HG02840 (cell line): ENCODE measurements at regions not wholly inside any gene's neighbourhood (a gene's known extent, or its start where the extent isn't known, plus 50 kb on each side); places are given as distances from the start of the nearest gene placed in this dataset.

Experiments
- ATAC-seq: cut with Tn5 transposase; IDR thresholded peaks from one replicate; pipeline ENCODE4 v1.9.1; 2021; ENCODE audit warnings: mild to moderate bottlenecking, moderate library complexity, moderate number of reproducible peaks; ENCODE audit not compliant: unreplicated experiment, low FRiP score

DNA sequence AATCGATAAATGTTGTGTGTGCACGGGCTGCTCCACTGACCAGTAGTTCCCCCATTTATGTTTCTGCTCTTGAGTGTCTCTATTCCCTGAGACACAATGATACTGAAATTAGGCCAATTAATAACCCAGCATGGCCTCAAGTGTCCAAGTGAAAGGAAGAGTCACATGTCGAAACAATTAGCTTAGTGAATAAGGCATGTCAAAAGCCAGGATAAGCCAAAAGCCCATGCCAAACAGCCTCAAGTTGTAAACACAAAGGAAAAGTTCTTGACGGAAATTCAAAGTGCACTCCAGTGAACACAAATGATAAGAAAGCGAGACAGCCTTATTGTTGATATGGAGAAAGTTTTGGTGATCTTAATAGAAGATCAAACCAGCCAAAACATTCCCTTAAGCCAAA is 167.1 kb upstream of the C1QTNF7 start:
- ATAC-seq: no peak

DNA sequence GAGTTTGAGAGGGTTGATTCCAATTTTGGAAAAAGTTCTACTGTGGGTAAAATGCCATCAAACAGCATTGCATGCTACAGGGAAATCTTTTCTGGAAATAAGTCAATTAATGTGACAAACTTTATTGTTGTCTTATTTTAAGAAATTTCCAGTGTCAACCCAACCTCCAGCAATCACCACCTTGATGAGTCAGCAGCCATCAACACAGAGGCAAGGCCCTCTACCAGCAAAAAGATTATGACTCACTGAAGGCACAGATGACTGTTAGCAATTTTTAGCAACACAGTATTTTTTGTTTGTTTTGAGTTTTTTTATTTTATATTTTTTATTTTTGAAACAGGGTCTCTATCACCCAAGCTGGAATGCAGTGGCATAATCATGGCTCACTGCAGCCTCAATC is 165.4 kb upstream of the C1QTNF7 start:
- no peak for ATAC-seq

DNA sequence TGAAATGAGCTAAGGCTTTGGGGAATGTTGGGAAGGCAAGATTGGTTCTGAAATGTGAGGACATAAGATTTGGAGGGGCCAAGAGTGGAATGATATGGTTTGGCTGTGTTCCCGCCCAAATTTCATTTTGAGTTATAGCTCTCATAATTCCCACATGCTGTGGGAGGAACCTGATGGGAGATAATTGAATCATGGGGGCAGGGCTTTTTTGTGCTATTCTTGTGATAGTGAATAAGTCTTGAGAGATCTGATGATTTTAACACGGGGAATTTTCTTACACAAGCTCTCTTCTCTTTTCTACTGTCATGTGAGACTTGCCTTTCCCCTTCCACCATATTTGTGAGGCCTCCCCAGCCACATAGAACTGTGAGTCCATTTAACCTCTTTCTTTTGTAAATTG is 157.6 kb upstream of the C1QTNF7 start:
- ATAC-seq: no peak

DNA sequence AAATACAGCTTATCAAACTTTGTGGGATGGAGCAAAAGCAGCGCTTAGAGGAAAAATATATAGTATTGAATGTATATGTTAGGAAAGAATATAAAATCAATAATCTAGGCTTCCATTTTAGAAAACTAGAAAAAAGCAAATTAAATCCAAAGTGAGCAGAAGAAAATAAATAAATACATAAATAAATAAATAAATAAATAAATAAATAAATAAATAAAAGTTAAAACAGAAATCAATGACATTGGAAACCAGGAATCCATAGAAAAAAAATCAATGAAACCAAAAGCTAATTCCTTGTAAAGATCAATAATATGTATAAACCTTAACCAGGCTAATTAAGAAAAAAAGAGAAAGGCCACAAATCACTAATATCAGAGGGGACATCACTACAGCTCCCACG is 141.8 kb upstream of the C1QTNF7 start:
- ATAC-seq: no peak

DNA sequence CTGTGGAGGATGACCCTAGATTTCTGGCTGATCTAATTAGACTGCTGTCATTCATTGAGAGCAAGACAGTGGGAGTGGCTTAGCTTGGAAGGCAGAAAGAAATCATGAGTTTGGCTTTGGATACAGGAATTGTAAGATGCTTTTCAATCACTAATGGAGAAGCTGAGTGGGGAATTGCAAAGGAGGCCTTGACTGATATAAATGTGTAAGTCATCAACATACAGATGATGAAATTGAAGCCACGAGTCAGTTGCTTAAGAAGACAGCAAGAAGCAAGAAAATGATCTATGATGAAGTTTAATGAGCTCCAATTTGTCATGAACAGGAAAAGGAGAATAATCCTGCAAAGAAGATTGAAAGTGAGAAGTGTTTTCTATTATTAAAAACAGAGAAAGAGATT is 136.7 kb upstream of the C1QTNF7 start:
- ATAC-seq: no peak

DNA sequence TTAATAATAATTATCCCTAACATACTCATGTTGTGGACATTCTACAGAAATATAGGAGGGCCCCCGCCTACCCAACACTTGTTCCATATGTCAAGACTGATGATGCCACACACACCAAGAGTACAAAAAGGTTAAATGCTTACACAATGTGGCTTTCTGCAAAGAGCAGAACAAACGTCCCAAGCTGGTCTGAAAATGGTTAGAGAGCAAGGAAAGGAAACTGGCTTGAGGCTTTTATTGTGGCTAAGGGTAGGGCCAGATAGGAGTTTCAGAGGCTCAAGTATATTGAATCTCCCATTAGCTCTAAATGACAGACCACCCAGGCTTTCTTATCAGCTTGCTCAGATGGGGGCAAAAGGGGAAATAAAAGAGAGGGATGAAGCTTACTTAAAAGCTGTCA is 134.1 kb upstream of the C1QTNF7 start:
- no peak for ATAC-seq

DNA sequence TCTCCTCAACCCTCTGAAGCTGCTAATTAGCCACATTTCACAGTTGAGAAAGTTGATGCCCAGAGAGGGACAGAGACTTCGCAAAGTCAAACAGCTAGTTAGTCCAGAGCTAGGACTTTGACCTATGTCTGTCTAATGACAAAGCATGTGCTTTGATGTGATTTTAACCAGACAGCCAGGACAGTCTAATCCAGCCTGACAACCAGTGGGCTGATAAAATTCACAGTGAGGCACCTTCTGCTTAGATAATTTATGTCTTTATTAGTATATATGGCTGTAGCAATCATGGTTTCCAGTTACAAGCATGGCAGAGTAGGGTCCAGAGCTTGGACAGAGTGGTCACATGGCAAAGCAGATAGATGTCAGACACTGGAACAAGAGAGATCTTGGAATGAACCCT is 133.6 kb upstream of the C1QTNF7 start:
- no peak for ATAC-seq

DNA sequence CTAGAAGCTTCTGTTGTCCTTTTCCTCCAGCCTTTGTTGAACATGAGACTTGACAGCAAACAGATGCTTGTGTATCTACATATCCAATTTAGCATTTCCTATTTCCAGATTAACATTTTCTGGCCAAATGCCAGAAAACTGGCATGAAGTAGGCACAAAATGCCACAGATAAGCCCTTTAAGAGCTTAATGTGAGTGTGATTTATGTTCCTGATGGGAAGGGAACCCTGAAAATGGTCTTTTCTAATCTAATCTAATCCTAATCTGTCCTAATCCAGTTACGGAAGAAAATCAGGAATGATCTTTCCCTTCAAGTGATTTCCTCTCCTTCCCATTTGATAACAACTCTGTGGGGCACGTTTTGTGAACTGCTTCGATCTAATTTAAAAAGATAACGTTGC is 133.0 kb upstream of the C1QTNF7 start:
- no peak for ATAC-seq

DNA sequence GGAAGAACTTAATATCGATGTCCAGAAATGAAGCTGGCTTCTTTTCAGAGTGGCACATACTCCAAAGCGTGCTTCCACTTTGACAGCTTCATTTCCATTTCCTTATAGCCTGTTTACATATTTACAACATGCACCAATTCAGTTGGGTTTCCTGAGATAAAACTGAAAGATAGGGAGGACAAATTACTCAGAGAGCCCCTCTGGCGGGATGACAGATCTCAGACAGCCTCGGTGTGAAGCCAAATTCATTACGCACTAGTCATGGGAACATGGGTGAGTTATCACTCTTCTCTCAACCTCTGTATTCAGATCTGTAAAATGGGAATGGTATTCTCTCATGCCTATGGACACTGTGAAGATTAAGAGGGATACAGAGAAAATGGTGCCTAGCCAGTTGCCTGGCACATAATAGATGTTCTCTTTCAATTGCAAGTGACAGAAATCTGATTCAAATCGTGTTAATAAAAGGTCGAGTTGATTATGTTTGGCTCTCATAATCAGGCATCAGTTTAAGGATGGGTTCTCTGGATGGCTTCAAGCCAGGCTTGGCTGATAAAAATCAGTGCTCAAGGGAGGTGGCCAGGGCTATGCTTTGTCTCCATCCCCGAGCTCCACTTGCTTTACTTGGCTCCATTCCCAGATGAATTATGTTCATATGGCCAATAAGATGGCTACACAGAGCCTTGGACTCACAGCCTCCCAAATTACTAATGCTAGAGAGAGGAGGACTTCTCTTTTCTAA is 132.2 kb upstream of the C1QTNF7 start:
- ATAC-seq: no peak

DNA sequence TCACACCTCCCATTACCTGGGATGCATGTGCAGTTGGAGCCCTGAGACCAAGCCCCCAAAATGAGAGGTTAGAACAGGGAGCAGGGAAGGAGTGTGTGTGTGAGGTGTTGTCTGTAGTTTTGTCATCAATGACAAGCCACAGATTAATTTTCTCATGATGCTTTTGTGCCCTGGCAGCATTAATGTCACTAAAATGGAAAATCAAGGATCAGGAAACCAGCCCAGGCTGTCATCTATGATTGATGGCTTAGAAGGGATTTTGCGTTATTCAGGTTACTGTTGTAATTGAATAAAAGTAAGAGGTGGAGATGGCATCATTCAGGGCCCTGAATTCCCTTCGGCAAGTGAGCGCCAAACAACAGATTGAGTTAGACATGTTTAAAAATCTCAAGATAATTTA is 130.5 kb upstream of the C1QTNF7 start:
- ATAC-seq: no peak

DNA sequence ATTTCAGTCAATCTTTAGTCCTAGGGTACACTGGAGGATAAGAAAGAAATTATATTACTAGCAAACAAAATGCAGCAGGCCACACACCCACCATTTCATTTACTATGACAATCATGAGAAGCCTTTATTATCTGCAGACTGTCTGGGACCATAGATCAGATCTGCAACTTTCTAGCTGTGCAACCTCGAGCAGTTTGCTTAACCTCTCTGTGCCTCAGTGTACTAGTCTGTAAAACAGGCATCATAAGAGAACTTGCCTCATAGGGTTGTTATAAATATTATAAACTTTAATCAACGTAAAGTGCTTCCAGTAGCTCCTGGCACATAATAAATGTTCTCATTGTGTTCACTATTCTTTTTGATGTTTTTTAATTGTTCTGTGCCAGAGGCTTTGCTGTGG is 128.2 kb upstream of the C1QTNF7 start:
- no peak for ATAC-seq

DNA sequence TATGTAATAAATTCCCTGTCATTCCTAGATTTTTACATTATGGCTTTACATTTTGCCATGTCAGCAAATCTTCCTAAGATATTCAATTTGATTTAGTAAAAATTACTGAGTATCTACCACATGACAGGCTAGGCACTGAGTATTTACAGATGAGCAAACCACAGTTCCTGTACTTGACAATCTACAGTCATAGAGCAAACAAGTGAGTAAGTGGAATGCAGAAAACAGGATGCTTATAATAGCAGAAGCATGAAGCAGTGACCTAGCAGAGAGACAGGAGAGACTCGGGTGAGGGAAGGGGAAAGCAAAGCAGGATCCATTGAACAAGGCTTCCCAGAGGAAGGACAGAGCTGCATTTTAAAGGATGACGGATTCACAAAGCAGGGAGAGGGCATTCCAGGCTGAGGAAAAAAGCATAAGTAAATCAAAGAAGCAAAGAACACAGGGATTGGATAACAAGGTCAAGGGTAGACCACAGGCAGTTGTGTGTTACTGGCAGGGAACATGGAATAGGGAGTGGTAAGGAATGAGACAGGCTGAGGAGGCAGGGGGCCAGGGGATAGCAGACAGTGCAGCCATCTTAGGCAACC is 124.7 kb upstream of the C1QTNF7 start:
- ATAC-seq: no peak

DNA sequence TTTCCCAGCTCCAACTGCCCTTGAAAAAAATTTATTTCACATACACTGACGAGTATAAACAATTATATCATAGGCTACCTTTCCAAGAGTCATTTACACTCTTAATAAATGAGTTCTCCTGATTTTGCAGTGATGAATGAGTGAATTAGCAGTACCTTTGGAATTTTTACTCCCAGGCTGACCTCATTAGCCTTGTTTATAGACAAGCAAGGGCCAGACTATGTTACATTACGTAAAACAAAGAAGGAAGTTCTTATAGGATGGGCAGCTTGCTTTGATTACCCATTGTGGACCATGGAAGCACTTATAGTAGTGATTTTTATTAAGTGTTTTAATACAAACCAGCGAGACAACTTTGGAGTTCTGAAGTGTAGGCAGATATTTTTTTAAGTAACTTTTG is 112.9 kb upstream of the C1QTNF7 start:
- ATAC-seq: no peak

DNA sequence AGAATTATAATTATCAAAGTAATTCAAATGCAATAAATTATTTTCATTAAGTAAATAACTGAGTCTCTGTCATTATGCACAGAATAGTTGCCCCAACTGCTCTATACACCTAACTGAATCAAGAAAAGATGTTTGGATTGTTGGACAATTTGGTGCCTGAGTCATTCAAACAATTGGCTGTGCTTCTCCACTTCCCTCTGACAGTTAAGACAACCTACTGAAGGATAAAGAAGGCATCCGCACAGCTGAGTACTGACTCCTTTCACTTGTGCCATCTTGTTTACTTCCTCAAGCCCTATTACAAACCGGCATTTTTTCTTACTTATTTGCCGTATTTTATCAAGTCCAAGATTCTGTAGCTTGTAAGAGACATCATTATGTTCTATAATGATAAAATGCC is 110.6 kb upstream of the C1QTNF7 start:
- ATAC-seq: no peak

DNA sequence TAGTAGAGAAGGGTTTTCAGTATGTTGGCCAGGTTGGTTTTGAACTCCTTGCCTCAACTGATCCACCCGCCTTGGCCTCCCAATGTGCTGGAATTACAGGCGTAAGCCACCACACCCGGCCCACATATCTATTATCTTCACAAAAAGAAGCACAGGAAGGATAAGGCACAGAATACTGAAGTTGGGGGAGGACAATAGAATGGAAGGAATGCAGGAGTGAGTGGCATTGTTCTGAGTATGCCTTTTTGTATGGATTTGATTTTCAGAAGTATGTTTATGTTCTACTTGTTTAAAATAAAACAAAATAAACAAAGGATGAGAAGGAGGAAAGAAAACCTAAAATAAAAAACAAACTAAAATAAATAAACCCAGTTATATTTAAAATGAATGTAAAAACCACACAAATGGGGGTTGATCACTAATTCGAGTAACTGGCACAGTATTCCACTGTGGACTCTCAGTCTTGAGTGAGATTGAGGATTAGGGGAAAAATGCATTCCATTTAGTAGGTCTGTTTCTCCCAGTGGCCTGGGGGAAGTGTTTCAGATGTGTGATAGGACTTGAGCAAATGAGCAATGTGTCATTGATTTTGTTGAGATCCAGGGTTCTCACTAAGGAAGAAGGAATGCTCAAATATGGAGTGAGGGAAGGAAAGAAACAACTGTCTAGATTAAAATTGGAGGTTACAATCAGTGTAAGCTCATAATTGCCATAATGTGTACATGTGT is 109.0 kb upstream of the C1QTNF7 start:
- no peak for ATAC-seq

DNA sequence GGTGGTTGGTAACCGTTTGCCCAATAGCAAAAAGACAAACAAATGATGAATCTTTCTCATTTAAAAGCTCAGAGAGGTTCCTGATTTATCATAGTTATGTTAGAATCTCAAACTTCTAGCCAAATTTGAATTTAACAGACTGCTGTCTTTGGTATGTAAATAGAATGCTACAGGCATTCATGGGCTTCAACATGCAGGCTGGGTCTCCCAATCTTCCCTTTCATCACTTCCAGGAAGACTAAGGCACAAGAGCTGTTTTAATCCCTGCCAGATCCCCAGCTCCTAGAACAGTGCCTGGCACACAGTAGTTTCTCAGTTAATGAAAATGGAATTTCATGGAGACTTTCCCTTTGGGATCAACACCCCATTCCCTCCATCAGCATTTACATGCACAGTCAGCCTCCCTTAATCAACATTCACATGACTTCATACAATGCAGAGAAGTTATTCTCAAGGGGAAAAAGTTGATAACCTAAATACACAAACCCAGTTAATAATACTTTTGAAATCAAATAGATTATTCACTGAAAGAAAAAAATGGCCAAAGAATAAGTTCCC is 107.6 kb upstream of the C1QTNF7 start:
- no peak for ATAC-seq

DNA sequence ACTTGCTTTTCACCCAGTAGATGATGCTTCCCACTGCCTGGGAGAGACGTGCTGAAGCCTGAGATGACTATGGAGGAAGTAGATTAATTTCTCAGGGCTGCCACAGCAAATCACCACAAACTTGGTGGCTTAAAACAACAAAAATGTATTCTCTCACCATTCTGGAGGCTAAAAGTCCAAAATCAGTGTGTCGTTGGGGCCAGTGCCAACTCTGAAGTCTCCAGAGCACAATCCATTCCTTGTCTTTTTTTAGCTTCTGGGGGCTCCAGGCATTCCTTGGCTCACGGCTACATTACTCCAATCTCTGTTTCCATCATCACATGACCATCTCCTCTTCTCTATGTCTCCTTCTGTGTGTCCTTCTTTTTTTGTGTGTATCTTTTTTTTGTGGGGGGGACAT is 105.8 kb upstream of the C1QTNF7 start:
- ATAC-seq: no peak

DNA sequence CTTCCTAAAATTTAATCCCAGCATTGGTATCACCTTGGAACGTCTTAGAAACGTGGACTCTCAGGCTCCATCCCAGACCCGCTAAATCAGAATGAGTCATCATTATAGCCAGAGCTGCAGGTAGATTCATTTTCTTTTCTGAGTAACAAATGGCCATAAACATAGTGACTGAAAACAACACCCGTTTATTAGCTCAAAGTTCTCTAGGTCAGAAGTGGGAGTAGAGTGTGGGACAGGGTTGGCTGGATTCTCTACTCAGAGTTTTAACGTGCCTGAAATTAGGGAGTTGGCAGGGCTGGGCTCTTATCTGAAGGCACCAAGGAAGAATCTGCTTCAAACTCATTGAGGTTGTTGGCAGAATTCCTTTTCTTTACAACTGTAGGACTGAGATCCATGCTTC is 101.8 kb upstream of the C1QTNF7 start:
- no peak for ATAC-seq

DNA sequence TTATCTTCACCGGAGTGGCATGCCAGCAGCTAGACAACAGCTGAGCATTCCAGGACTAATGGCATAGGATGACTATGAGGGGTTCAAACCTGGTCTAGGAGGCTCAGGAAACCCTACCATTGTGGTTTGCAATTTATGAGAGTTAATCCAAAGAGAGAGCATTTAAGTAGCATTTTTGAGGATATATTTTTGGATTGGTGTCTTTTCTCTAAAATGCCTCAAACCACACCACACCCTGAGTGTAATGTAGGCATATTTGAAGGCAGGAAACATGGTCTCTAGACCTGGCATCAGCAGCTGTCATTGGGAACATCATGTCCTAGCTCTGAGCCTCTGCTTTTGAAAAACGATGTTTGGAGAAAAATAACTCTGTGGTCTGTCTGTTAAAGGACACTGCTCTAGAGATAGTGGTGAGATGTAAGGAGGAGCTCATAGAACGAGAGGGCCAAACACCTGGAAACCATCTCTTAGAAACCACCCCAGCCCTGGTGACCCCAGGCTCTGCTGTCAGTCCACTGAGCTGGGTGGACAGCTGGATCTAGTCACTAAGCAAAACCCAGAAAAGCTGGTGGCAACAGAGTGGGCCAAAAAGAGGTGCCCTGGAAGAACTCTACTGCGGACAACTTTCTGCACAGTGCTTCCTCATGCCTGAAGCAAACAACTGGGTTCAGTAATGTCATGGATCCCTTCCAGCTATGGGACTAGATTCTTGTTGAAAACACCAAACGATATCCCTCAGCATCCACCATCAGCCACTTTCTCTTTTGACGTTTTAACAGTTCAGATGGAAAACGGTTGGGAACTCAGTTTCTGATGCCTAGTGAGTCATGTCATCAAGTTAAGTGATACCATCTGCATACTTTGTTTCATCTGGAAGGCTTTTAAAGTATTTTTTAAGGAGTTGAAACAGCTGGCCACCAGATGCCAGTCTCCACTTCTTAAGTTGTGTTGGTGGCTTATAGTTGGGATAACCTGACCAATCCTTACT is 100.2 kb upstream of the C1QTNF7 start:
- ATAC-seq: no peak

DNA sequence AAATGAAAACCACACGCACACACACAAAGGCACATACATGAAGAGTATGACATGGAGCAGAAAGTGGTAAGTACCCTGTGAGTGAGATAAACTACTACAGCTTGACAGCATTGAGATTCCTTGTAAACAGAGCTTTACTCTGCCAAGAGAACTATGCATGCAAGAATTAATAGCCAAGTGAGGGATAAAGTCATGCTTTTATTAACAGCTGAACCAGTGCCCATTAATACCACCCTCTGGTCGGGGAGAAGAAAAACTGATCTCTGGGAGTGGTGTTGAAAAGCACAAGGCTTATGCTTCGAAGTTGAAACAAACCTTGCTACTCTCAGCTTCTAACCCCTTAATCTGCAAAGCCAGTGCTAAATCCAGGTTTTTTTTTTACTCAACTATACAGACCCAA is 95.9 kb upstream of the C1QTNF7 start:
- no peak for ATAC-seq
